B cell (primary cell): ENCODE measurements at regions not wholly inside any gene's neighbourhood (a gene's known extent, or its start where the extent isn't known, plus 50 kb on each side); places are given as distances from the start of the nearest gene placed in this dataset.

Experiments used
- EZH2 ChIP-seq: IDR thresholded peaks from 2 replicates; pipeline ENCODE4 v1.6.1; 2012; ENCODE audit warnings: borderline replicate concordance, low read depth, mild to moderate bottlenecking, moderate library complexity, low read length; ENCODE audit not compliant: insufficient read depth, poor library complexity, severe bottlenecking
- TF ChIP-seq, protein P1 (sequence below): fragments of 200-600 bp; IDR thresholded peaks from one replicate; pipeline ENCODE4 v1.8.0; 2022; ENCODE audit warnings: antibody characterized with exemption, mild to moderate bottlenecking

DNA sequence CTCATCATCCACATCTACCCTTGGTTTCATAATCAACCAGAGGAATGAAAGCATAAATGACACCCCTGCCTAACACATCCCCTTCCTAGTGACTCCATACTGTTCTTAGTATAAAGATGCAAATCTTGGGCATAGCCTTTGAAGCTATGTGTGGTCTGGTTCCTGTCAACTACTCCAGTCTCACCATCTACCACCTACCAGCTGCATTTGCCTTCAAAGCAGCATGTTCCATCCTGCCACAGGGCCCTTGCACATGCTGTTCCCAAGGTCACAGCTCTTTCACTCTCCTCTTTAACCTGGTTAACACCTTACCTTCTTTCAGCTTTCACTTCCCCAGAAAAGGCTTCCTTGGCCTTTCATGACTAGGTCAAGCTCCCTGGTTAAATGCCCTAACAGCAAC, 62.3 kb upstream of the ARHGEF3 start:
- TF ChIP-seq, protein P1, sequence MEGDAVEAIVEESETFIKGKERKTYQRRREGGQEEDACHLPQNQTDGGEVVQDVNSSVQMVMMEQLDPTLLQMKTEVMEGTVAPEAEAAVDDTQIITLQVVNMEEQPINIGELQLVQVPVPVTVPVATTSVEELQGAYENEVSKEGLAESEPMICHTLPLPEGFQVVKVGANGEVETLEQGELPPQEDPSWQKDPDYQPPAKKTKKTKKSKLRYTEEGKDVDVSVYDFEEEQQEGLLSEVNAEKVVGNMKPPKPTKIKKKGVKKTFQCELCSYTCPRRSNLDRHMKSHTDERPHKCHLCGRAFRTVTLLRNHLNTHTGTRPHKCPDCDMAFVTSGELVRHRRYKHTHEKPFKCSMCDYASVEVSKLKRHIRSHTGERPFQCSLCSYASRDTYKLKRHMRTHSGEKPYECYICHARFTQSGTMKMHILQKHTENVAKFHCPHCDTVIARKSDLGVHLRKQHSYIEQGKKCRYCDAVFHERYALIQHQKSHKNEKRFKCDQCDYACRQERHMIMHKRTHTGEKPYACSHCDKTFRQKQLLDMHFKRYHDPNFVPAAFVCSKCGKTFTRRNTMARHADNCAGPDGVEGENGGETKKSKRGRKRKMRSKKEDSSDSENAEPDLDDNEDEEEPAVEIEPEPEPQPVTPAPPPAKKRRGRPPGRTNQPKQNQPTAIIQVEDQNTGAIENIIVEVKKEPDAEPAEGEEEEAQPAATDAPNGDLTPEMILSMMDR, result no peak
- TF ChIP-seq EZH2, result no peak
